Liver (tissue), 7 donors: ENCODE measurements at regions not wholly inside any gene's neighbourhood (a gene's known extent, or its start where the extent isn't known, plus 50 kb on each side); places are given as distances from the start of the nearest gene placed in this dataset.

Experiments
- DNase-seq: peaks from one replicate; pipeline ENCODE4 v3.0.0-alpha.2; 2017; ENCODE audit warnings: low spot score
- H3K27ac ChIP-seq, 2 donors: one replicate each; pipeline ENCODE4 v1.7.0; 2013; ENCODE audit warnings: inconsistent platforms in 2 of 2, low read length in 2 of 2, control low read depth in 1 of 2, low read depth in 1 of 2, mild to moderate bottlenecking in 1 of 2
- H3K27me3 ChIP-seq, 4 donors: one replicate each; pipeline versions ENCODE4 v1.6.1 to v1.7.0; 2013; ENCODE audit warnings: low read length in 3 of 4, inconsistent platforms in 1 of 4, mild to moderate bottlenecking in 1 of 4, moderate library complexity in 1 of 4; ENCODE audit not compliant: control insufficient read depth in 4 of 4, insufficient read depth in 4 of 4
- H3K36me3 ChIP-seq, 4 donors: one replicate each; pipeline versions ENCODE4 v1.6.1 to v1.7.0; 2013; ENCODE audit warnings: low read length in 3 of 4, mild to moderate bottlenecking in 3 of 4, low read depth in 1 of 4, moderate library complexity in 1 of 4; ENCODE audit not compliant: control insufficient read depth in 4 of 4, insufficient read depth in 3 of 4
- H3K4me1 ChIP-seq, 4 donors: one replicate each; pipeline versions ENCODE4 v1.6.1 to v1.7.0; 2013; ENCODE audit warnings: low read length in 3 of 4, mild to moderate bottlenecking in 3 of 4, moderate library complexity in 1 of 4; ENCODE audit not compliant: control insufficient read depth in 4 of 4, insufficient read depth in 4 of 4
- H3K4me3 ChIP-seq, 3 donors: one replicate each; pipeline versions ENCODE4 v1.6.1 to v1.7.0; 2013; ENCODE audit warnings: low read length in 3 of 3, control low read depth in 1 of 3, low read depth in 1 of 3, mild to moderate bottlenecking in 1 of 3
- H3K9ac ChIP-seq, 2 donors: one replicate each; pipeline ENCODE4 v1.7.0; 2013; ENCODE audit warnings: low read length in 2 of 2, mild to moderate bottlenecking in 2 of 2, moderate library complexity in 2 of 2, control low read depth in 1 of 2, low read depth in 1 of 2
- H3K9me3 ChIP-seq, 4 donors: one replicate each; pipeline versions ENCODE4 v1.6.1 to v1.7.0; 2013; ENCODE audit warnings: low read length in 3 of 4; ENCODE audit not compliant: control insufficient read depth in 4 of 4
- ATF3 ChIP-seq: IDR thresholded peaks from 2 replicates; pipeline ENCODE4 v1.6.1; 2016; ENCODE audit warnings: antibody characterized with exemption
- EGR1 ChIP-seq, 2 donors: IDR thresholded peaks; 2 replicates each; pipeline ENCODE4 v1.6.1; 2016 to 2018; ENCODE audit warnings: antibody characterized with exemption in 2 of 2, low read depth in 2 of 2
- FOXA1 ChIP-seq: IDR thresholded peaks from 2 replicates; pipeline ENCODE4 v1.6.1; 2016; ENCODE audit warnings: antibody characterized with exemption
- FOXA2 ChIP-seq: IDR thresholded peaks from 2 replicates; pipeline ENCODE4 v1.6.1; 2016; ENCODE audit warnings: antibody characterized with exemption
- GABPA ChIP-seq, 2 donors: IDR thresholded peaks in 1 of 2; conservative IDR thresholded peaks in 1 of 2; 2 replicates each; pipeline ENCODE4 v1.6.1; 2016; ENCODE audit warnings: antibody characterized with exemption in 2 of 2, mild to moderate bottlenecking in 1 of 2, moderate library complexity in 1 of 2
- HNF4A ChIP-seq, 2 donors: conservative IDR thresholded peaks; 2 replicates each; pipeline ENCODE4 v1.6.1; 2016; ENCODE audit warnings: antibody characterized with exemption in 2 of 2, mild to moderate bottlenecking in 2 of 2
- HNF4G ChIP-seq: IDR thresholded peaks from 2 replicates; pipeline ENCODE4 v1.6.1; 2016; ENCODE audit warnings: antibody characterized with exemption
- JUND ChIP-seq, 2 donors: IDR thresholded peaks; 2 replicates each; pipeline ENCODE4 v1.6.1; 2016; ENCODE audit warnings: antibody characterized with exemption in 2 of 2
- MAX ChIP-seq: IDR thresholded peaks from 2 replicates; pipeline ENCODE4 v1.6.1; 2016; ENCODE audit warnings: antibody characterized with exemption
- NR2F2 ChIP-seq: IDR thresholded peaks from 2 replicates; pipeline ENCODE4 v1.6.1; 2016; ENCODE audit warnings: antibody characterized with exemption
- RAD21 ChIP-seq, 2 donors: IDR thresholded peaks; 2 replicates each; pipeline ENCODE4 v1.6.1; 2016; ENCODE audit warnings: antibody characterized with exemption in 2 of 2, mild to moderate bottlenecking in 2 of 2
- REST ChIP-seq: IDR thresholded peaks from 2 replicates; pipeline ENCODE4 v1.6.1; 2016; ENCODE audit warnings: antibody characterized with exemption, mild to moderate bottlenecking
- RXRA ChIP-seq, 2 donors: IDR thresholded peaks; 2 replicates each; pipeline ENCODE4 v1.6.1; 2017 to 2018; ENCODE audit warnings: antibody characterized with exemption in 2 of 2, mild to moderate bottlenecking in 1 of 2
- TAF1 ChIP-seq: conservative IDR thresholded peaks from 2 replicates; pipeline ENCODE4 v1.6.1; 2016; ENCODE audit warnings: antibody characterized with exemption, mild to moderate bottlenecking
- YY1 ChIP-seq: IDR thresholded peaks from 2 replicates; pipeline ENCODE4 v1.6.1; 2016; ENCODE audit warnings: antibody characterized with exemption, mild to moderate bottlenecking
- WGBS: extraction: QIAGEN DNeasy Blood & Tissue Kit; methylation state at CpG from one replicate; pipeline ENCODE4 v1.1.7; 2013; 5-methylcytosine and 5-hydroxymethylcytosine counted together
- TF ChIP-seq, protein P1 (sequence below): IDR thresholded peaks from 2 replicates; pipeline ENCODE4 v1.6.1; 2016; ENCODE audit warnings: antibody characterized with exemption
- donor health status: healthy.
- donor health status: healthy.
- donor health status: healthy.
- donor health status: healthy.

- Histone ChIP-seq H3K36me3 (no peaks in the 10 kb centered on the region), H3K4me1 (no peaks in the 10 kb centered on the region), H3K27ac (no peak overlapping the region), H3K9me3 (no peaks in the 10 kb centered on the region), H3K4me3 (no peak overlapping the region), H3K27me3 (peaks cover 0 to 5% (median 0%) of the 10 kb centered on the region in 4 donors), H3K9ac (no peak overlapping the region)
- WGBS: 83% methylated on average over 2 of the region's 2 CpGs
- no peak for DNase-seq
- TF ChIP-seq GABPA (IDR thresholded peaks at IDR 0.05 in 1 of 2, conservative IDR thresholded peaks at IDR 0.05 in 1 of 2): no peak
- TF ChIP-seq MAX: no peak
- TF ChIP-seq EGR1 (IDR thresholded peaks at IDR 0.05; ENCODE audit: low read depth in 2 of 2): no peak
- no peak for TF ChIP-seq RAD21 (IDR thresholded peaks at IDR 0.05)
- no peak for TF ChIP-seq YY1
- TF ChIP-seq HNF4A (conservative IDR thresholded peaks at IDR 0.05): no peak
- TF ChIP-seq ATF3: no peak
- no peak for TF ChIP-seq FOXA1
- TF ChIP-seq, protein P1, sequence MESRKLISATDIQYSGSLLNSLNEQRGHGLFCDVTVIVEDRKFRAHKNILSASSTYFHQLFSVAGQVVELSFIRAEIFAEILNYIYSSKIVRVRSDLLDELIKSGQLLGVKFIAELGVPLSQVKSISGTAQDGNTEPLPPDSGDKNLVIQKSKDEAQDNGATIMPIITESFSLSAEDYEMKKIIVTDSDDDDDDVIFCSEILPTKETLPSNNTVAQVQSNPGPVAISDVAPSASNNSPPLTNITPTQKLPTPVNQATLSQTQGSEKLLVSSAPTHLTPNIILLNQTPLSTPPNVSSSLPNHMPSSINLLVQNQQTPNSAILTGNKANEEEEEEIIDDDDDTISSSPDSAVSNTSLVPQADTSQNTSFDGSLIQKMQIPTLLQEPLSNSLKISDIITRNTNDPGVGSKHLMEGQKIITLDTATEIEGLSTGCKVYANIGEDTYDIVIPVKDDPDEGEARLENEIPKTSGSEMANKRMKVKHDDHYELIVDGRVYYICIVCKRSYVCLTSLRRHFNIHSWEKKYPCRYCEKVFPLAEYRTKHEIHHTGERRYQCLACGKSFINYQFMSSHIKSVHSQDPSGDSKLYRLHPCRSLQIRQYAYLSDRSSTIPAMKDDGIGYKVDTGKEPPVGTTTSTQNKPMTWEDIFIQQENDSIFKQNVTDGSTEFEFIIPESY: no peak
- TF ChIP-seq JUND (IDR thresholded peaks at IDR 0.05): no peak
- TF ChIP-seq RXRA (IDR thresholded peaks at IDR 0.05): no peak
- no peak for TF ChIP-seq FOXA2
- TF ChIP-seq TAF1: no peak
- no peak for TF ChIP-seq NR2F2
- TF ChIP-seq HNF4G: no peak
- no peak for TF ChIP-seq REST
Observed at GRCh38 chr1:199313444-199313843, 674.6 kb downstream of the PTPRC start.

DNA sequence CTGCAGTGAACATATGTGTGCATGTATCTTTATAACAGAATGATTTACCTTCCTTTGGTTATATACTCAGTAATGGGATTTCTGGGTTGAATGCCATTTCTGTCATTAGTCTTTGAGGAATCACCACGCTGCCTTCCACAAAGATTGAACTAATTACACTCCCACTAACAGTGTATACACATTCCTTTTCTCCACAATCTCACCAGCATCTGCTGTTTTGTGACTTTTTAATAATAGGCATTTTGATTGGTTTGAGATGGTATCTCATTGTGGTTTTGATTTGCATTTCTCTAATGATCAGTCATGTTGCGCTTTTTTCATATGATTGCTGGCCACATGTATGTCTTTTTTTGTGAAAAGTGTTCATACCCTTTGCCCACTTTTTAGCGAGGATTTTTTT is 680.5 kb downstream of the PTPRC start:
- no peak overlapping the region for H3K9ac ChIP-seq
- no peak for DNase-seq
- H3K4me3 ChIP-seq: no peak overlapping the region
- TF ChIP-seq, protein P1: no peak
- TF ChIP-seq FOXA2: no peak
- H3K36me3 ChIP-seq: no peaks in the 10 kb centered on the region
- H3K9me3 ChIP-seq: no peaks in the 10 kb centered on the region
- H3K27ac ChIP-seq: no peak overlapping the region
- H3K4me1 ChIP-seq: no peaks in the 10 kb centered on the region
- 94% methylated on average over 3 of the region's 3 CpGs for WGBS
- peaks cover 0 to 3% (median 0%) of the 10 kb centered on the region in 4 donors for H3K27me3 ChIP-seq
